ENCODE measurements at regions not wholly inside any gene's neighbourhood (a gene's known extent, or its start where the extent isn't known, plus 50 kb on each side); places are given as distances from the start of the nearest gene placed in this dataset.
"Not testable (repeated sequence)": the region's sequence is repeated elsewhere in the genome, so short reads cannot be mapped to it uniquely, and the experiment has no call there.

- TF ChIP-seq EZH2phosphoT487 (IDR thresholded peaks at IDR 0.05; ENCODE audit: low read depth, severe bottlenecking, unreplicated experiment): no peak
- TF ChIP-seq EZH2 (IDR thresholded peaks at IDR 0.05; ENCODE audit: borderline replicate concordance): no peak
- TF ChIP-seq, protein P1, sequence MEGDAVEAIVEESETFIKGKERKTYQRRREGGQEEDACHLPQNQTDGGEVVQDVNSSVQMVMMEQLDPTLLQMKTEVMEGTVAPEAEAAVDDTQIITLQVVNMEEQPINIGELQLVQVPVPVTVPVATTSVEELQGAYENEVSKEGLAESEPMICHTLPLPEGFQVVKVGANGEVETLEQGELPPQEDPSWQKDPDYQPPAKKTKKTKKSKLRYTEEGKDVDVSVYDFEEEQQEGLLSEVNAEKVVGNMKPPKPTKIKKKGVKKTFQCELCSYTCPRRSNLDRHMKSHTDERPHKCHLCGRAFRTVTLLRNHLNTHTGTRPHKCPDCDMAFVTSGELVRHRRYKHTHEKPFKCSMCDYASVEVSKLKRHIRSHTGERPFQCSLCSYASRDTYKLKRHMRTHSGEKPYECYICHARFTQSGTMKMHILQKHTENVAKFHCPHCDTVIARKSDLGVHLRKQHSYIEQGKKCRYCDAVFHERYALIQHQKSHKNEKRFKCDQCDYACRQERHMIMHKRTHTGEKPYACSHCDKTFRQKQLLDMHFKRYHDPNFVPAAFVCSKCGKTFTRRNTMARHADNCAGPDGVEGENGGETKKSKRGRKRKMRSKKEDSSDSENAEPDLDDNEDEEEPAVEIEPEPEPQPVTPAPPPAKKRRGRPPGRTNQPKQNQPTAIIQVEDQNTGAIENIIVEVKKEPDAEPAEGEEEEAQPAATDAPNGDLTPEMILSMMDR (IDR thresholded peaks at IDR 0.05; ENCODE audit: poor library complexity): no peak
- Histone ChIP-seq H4K20me1 (ENCODE audit: insufficient read depth, poor library complexity, severe bottlenecking) (no peaks in the 10 kb centered on the region), H3K36me3 (replicated peaks; ENCODE audit: insufficient read depth, low read depth) (no peaks in the 10 kb centered on the region), H3K27me3 (no peaks in the 10 kb centered on the region), H2AFZ (no peak overlapping the region), H3K79me2 (no peaks in the 10 kb centered on the region), H3K4me2 (no peak overlapping the region), H3K4me1 (ENCODE audit: insufficient read depth) (no peaks in the 10 kb centered on the region), H3K9me3 (ENCODE audit: low read depth) (no peaks in the 10 kb centered on the region), H3K27ac (no peak overlapping the region), H3K9me2 (replicated peaks; ENCODE audit: insufficient read depth) (no peaks in the 10 kb centered on the region), H3K4me3 (no peak overlapping the region)
- DNase-seq (ENCODE audit: low spot score): no peak
Observed at GRCh38 chr11:90698238-90698637, 475.4 kb upstream of the CHORDC1 start.

DNA sequence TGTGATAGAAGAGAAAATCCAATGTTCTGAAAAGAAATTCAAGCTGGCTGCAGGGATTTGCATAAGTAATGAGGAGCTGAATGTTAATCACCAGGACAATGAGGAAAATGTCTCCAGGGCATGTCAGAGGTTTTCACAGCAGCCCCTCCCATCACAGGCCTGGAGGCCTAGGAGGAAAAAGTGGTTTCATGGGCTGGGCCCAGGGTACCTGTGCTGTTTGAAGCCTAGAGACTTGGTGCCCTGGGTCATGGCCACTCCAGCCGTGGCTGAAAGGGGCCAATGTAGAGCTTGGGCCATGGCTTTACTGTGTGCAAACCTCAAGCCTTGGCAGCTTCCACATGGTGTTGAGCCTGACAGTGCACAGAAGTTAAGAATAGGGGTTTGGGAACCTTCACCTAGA lies 452.6 kb upstream of the CHORDC1 start:
- H3K9me2 ChIP-seq (replicated peaks; ENCODE audit: insufficient read depth); H3K27ac ChIP-seq; DNase-seq (ENCODE audit: low spot score); H3K4me3 ChIP-seq; H3K4me1 ChIP-seq (ENCODE audit: insufficient read depth); H3K4me2 ChIP-seq; H3K36me3 ChIP-seq (replicated peaks; ENCODE audit: insufficient read depth, low read depth); H3K27me3 ChIP-seq; H3K79me2 ChIP-seq; H4K20me1 ChIP-seq (ENCODE audit: insufficient read depth, poor library complexity, severe bottlenecking); H2AFZ ChIP-seq; H3K9me3 ChIP-seq (ENCODE audit: low read depth): not testable (repeated sequence)
- WGBS (ENCODE audit: low lambda C conversion rate, missing lambda C conversion rate): 79% methylated on average over 1 of the region's 1 CpG

DNA sequence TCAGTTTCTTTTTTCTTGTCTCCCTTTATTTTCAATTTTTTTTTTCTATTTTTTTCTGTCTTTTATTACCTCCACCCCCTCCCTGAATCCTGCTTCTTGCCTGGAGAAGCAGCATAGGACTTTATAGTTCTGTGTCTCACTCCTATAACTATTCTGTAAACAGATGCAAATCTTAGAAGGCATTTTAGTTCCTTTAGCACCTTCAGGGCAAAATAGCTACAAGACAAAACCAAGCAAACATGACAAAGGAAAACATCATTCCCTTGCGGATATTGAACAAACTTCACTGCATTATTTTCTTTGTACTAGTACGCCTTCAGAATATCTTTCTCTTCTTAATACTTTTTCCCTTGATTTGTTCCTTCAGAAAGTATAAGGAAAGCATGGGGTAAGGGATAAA lies 446.2 kb upstream of the CHORDC1 start:
- WGBS (ENCODE audit: low lambda C conversion rate, missing lambda C conversion rate): 95% methylated on average over 2 of the region's 2 CpGs
- H3K4me1 ChIP-seq (ENCODE audit: insufficient read depth): no peaks in the 10 kb centered on the region
- H3K9me2 ChIP-seq (replicated peaks; ENCODE audit: insufficient read depth): no peaks in the 10 kb centered on the region
- no peaks in the 10 kb centered on the region for H4K20me1 ChIP-seq (ENCODE audit: insufficient read depth, poor library complexity, severe bottlenecking)
- H3K36me3 ChIP-seq (replicated peaks; ENCODE audit: insufficient read depth, low read depth): no peaks in the 10 kb centered on the region
- no peaks in the 10 kb centered on the region for H3K79me2 ChIP-seq
- H3K27ac ChIP-seq: no peak overlapping the region
- no peak overlapping the region for H3K4me2 ChIP-seq
- H3K9me3 ChIP-seq (ENCODE audit: low read depth): no peaks in the 10 kb centered on the region
- H3K27me3 ChIP-seq: no peaks in the 10 kb centered on the region
- H2AFZ ChIP-seq: no peak overlapping the region
- TF ChIP-seq, protein P1 (IDR thresholded peaks at IDR 0.05; ENCODE audit: poor library complexity): no peak
- TF ChIP-seq EZH2 (IDR thresholded peaks at IDR 0.05; ENCODE audit: borderline replicate concordance) (no peak), EZH2phosphoT487 (IDR thresholded peaks at IDR 0.05; ENCODE audit: low read depth, severe bottlenecking, unreplicated experiment) (no peak)
- no peak overlapping the region for H3K4me3 ChIP-seq
- DNase-seq (ENCODE audit: low spot score): no peak

DNA sequence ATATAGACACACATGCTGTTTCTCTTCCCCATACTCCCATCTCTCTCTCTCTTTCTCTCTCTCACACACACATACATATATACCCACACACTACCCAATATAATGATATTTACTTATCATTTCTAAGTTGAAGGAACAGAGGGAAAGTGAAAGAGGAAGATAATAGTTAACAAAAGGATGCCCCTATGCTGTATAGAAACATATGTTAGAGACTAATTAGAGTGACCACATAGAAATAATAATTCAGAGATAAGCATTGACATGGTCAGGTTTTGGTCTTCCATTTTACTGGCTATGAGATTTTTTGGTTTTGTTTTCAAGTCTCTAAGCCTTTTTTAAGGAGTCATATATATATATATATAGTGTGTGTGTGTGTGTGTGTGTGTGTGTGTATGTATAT lies 445.7 kb upstream of the CHORDC1 start:
- H3K36me3 ChIP-seq (replicated peaks; ENCODE audit: insufficient read depth, low read depth): no peaks in the 10 kb centered on the region
- H2AFZ ChIP-seq: no peak overlapping the region
- TF ChIP-seq EZH2 (IDR thresholded peaks at IDR 0.05; ENCODE audit: borderline replicate concordance) (no peak), EZH2phosphoT487 (IDR thresholded peaks at IDR 0.05; ENCODE audit: low read depth, severe bottlenecking, unreplicated experiment) (no peak)
- TF ChIP-seq, protein P1 (IDR thresholded peaks at IDR 0.05; ENCODE audit: poor library complexity): no peak
- H3K9me3 ChIP-seq (ENCODE audit: low read depth): no peaks in the 10 kb centered on the region
- no peak overlapping the region for H3K4me3 ChIP-seq
- DNase-seq (ENCODE audit: low spot score): no peak
- no peaks in the 10 kb centered on the region for H3K4me1 ChIP-seq (ENCODE audit: insufficient read depth)
- H3K27ac ChIP-seq: no peak overlapping the region
- no peaks in the 10 kb centered on the region for H3K79me2 ChIP-seq
- H4K20me1 ChIP-seq (ENCODE audit: insufficient read depth, poor library complexity, severe bottlenecking): no peaks in the 10 kb centered on the region
- H3K27me3 ChIP-seq: no peaks in the 10 kb centered on the region
- H3K9me2 ChIP-seq (replicated peaks; ENCODE audit: insufficient read depth): no peaks in the 10 kb centered on the region
- no peak overlapping the region for H3K4me2 ChIP-seq

All from hepatocyte (in vitro differentiated cells).